ENCODE measurements at regions not wholly inside any gene's neighbourhood (a gene's known extent, or its start where the extent isn't known, plus 50 kb on each side); places are given as distances from the start of the nearest gene placed in this dataset.

DNA sequence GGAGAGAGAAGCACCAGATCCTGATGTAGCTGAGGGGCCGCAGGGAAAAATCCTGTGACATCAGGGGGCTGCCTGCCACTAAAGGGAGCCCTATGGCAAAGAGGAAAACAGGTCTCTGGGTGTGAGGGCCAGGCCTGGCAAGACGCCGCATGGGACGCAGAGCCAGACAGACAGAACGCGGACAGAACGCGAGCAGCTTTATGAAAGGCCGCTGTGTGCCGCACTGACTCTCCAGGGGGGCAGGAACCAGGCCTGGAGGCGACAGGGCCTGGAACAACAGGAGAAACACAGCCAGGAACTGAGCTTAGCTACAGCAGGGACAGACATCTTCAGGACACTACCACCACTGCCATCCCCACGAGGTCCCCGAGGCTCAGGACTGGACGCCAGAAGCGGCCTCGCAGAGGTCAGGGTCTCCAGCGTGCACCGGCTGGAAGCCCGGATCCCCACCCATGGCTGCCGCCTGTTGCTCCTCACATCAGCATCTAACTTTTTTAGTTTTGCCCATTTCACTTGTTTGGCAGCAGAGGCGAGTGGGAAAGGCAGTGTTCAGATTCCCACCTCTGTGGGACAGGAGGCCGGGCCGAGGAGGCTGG is 131.6 kb downstream of the VAPA start:
- no peaks in the 10 kb centered on the region for H3K9me2 ChIP-seq (ENCODE audit: insufficient read depth)
- DNase-seq (ENCODE audit: low read depth, low spot score) (no peak), ATAC-seq (no peak)
- H2AFZ ChIP-seq (ENCODE audit: low read depth, low read length, poor library complexity, severe bottlenecking), result no peak overlapping the region
- peaks cover 21% of the 10 kb centered on the region for H3K27me3 ChIP-seq (ENCODE audit: insufficient read depth, low read length)
- no peak overlapping the region for H3K9ac ChIP-seq (ENCODE audit: low read length)
- ChIA-PET RAD21 (ENCODE audit: low non-redundant PET in 1 of 2, low total read pairs in 2 of 2, uncharacterized antibody in 2 of 2, unreplicated experiment in 2 of 2) (no interaction called here), POLR2A (no interaction called here), CTCF (no interaction called here)
- H3K27ac ChIP-seq (ENCODE audit: low read depth, low read length), result no peak overlapping the region
- no TSS peak for BruUV-seq (replicated peaks)
- H3K79me2 ChIP-seq (ENCODE audit: insufficient read depth, low read length), result no peaks in the 10 kb centered on the region
- H3K9me3 ChIP-seq (ENCODE audit: control insufficient read depth in 1 of 2, insufficient read depth in 1 of 2, low read depth in 1 of 2, low read length in 2 of 2), result no peaks in the 10 kb centered on the region
- no peak overlapping the region for H3K4me2 ChIP-seq (ENCODE audit: low read length)
- no peaks in the 10 kb centered on the region for H3K4me1 ChIP-seq (ENCODE audit: control insufficient read depth in 1 of 2, insufficient read depth in 2 of 2, low read length in 2 of 2)
- H4K20me1 ChIP-seq (ENCODE audit: insufficient read depth), result no peaks in the 10 kb centered on the region
- no peak overlapping the region for H3K4me3 ChIP-seq (replicated peaks in 1 of 2; ENCODE audit: low read depth in 1 of 2, low read length in 2 of 2)
- intact Hi-C loops (cut with micrococcal nuclease), result no loop called here
- H3K36me3 ChIP-seq (ENCODE audit: control insufficient read depth in 1 of 2, insufficient read depth in 2 of 2, low read length in 2 of 2), result no peaks in the 10 kb centered on the region
- TF ChIP-seq FOSL1 (IDR thresholded peaks at IDR 0.05; ENCODE audit: low read depth) (no peak), SIN3A (IDR thresholded peaks at IDR 0.05; ENCODE audit: low read depth) (no peak), CEBPB (IDR thresholded peaks at IDR 0.05; ENCODE audit: low read depth) (no peak), EGR1 (IDR thresholded peaks at IDR 0.05; ENCODE audit: low read depth) (no peak), POLR2A (IDR thresholded peaks at IDR 0.05; ENCODE audit: borderline replicate concordance, extremely low read depth, insufficient read depth, insufficient read length) (no peak), MAX (IDR thresholded peaks at IDR 0.05) (no peak), CTCF (IDR thresholded peaks at IDR 0.05 in 2 of 3, conservative IDR thresholded peaks at IDR 0.05 in 1 of 3; ENCODE audit: borderline replicate concordance in 1 of 3, insufficient read depth in 1 of 3, low read depth in 2 of 3, low read length in 2 of 3) (no peak), JUND (IDR thresholded peaks at IDR 0.05) (no peak), ZFX (IDR thresholded peaks at IDR 0.05) (no peak), EZH2phosphoT487 (IDR thresholded peaks at IDR 0.05; ENCODE audit: borderline replicate concordance) (no peak), YY1 (IDR thresholded peaks at IDR 0.05; ENCODE audit: extremely low read depth, insufficient replicate concordance, low read depth, low read length) (no peak), REST (IDR thresholded peaks at IDR 0.05; ENCODE audit: low read depth) (no peak), CBX3 (IDR thresholded peaks at IDR 0.05; ENCODE audit: low read depth) (no peak), ZBTB33 (IDR thresholded peaks at IDR 0.05; ENCODE audit: extremely low read depth, insufficient replicate concordance, low read length) (no peak), ATF3 (IDR thresholded peaks at IDR 0.05) (no peak)

Measured in HCT116 (cell line).